CD4-positive, alpha-beta memory T cell (primary cell): ENCODE measurements at regions not wholly inside any gene's neighbourhood (a gene's known extent, or its start where the extent isn't known, plus 50 kb on each side); places are given as distances from the start of the nearest gene placed in this dataset.

Experiments
- CTCF ChIA-PET: fragments of 350-600 bp; sonication (Branson Sonifier 250); formaldehyde crosslinking; loops from one replicate; lab custom pipeline; 2021; ENCODE audit warnings: inconsistent platforms; ENCODE audit not compliant: partially characterized antibody; lab: Charles Lee
- POLR2A ChIA-PET: fragments of 350-600 bp; sonication (Branson Sonifier 250); formaldehyde crosslinking; loops from one replicate; lab custom pipeline; 2021; ENCODE audit not compliant: partially characterized antibody; lab: Charles Lee
- DNase-seq, 5 donors: peaks; one replicate each; pipeline versions ENCODE4 v3.0.0 to v3.0.0-alpha.2; 2020 to 2022; ENCODE audit warnings: mixed read lengths in 1 of 5
- H3K27ac ChIP-seq: one replicate; pipeline ENCODE4 v1.7.0; 2013; ENCODE audit warnings: low read depth, low read length
- H3K27me3 ChIP-seq: 2 replicates; pipeline ENCODE4 v1.7.0; 2013; ENCODE audit warnings: mild to moderate bottlenecking, low read length, moderate library complexity; ENCODE audit not compliant: insufficient read depth
- H3K36me3 ChIP-seq: 2 replicates; pipeline ENCODE4 v1.7.0; 2013; ENCODE audit warnings: mild to moderate bottlenecking, low read length, moderate library complexity; ENCODE audit not compliant: insufficient read depth
- H3K4me1 ChIP-seq: 2 replicates; pipeline ENCODE4 v1.7.0; 2013; ENCODE audit warnings: mild to moderate bottlenecking, low read length, moderate library complexity; ENCODE audit not compliant: insufficient read depth
- H3K4me3 ChIP-seq, 2 donors: one replicate each; pipeline ENCODE4 v1.7.0; 2013; ENCODE audit warnings: low read length in 2 of 2, mild to moderate bottlenecking in 1 of 2
- H3K9me3 ChIP-seq, 2 donors: one replicate each; pipeline ENCODE4 v1.7.0; 2013; ENCODE audit warnings: low read length in 2 of 2, control low read depth in 1 of 2; ENCODE audit not compliant: control insufficient read depth in 1 of 2
- H3K27ac Mint-ChIP-seq, 7 donors: one replicate each; pipeline ENCODE4 v1.8.0; 2020 to 2021; ENCODE audit warnings: mixed read lengths in 7 of 7, mild to moderate bottlenecking in 6 of 7, inconsistent platforms in 3 of 7, moderate library complexity in 3 of 7
- H3K27me3 Mint-ChIP-seq, 2 donors: one replicate each; pipeline ENCODE4 v1.8.0; 2020 to 2021; ENCODE audit warnings: mixed read lengths in 2 of 2
- H3K36me3 Mint-ChIP-seq, 2 donors: one replicate each; pipeline ENCODE4 v1.8.0; 2020 to 2021; ENCODE audit warnings: mixed read lengths in 2 of 2, inconsistent platforms in 1 of 2, mild to moderate bottlenecking in 1 of 2
- H3K4me1 Mint-ChIP-seq, 4 donors: one replicate each; pipeline ENCODE4 v1.8.0; 2020 to 2021; ENCODE audit warnings: mixed read lengths in 4 of 4, mild to moderate bottlenecking in 1 of 4
- H3K4me3 Mint-ChIP-seq, 8 donors: one replicate each; pipeline ENCODE4 v1.8.0; 2020 to 2021; ENCODE audit warnings: mixed read lengths in 8 of 8, mild to moderate bottlenecking in 7 of 8, moderate library complexity in 6 of 8, inconsistent platforms in 3 of 8
- H3K9me3 Mint-ChIP-seq, 8 donors: one replicate each; pipeline ENCODE4 v1.8.0; 2020 to 2021; ENCODE audit warnings: mixed read lengths in 8 of 8, mild to moderate bottlenecking in 5 of 8, inconsistent platforms in 3 of 8, moderate library complexity in 1 of 8
- intact Hi-C: fragments of 100-400 bp; cut with micrococcal nuclease; formaldehyde crosslinking; loops from one replicate; pipeline ENCODE4 v1.15.1; 2023

DNA sequence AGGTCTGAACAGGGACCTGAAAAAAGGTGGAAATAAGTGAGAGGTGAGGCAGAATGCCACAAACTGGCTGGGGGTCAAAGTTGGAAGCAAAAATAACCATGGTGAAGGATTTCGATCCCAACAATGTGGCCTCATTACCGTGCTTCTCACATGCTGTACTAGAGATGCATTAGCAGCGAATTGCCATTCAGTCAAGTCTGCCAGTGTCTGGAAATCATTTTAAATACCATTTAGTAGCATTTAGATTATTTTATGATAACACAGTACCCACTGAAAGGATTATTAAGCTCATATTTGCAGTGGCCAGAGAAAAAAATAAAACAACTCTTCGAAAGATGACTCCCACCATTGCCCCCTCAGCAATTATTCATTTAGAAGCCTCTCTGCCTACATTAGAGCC is 294.6 kb upstream of the SLC24A2 start:
- H3K4me3 Mint-ChIP-seq, result no peak overlapping the region
- no peaks in the 10 kb centered on the region for H3K4me1 Mint-ChIP-seq
- H3K27me3 ChIP-seq, result no peaks in the 10 kb centered on the region
- CTCF ChIA-PET, result no interaction called here
- H3K36me3 ChIP-seq, result no peaks in the 10 kb centered on the region
- H3K9me3 ChIP-seq, result no peaks in the 10 kb centered on the region
- intact Hi-C loops, result no loop called here
- H3K36me3 Mint-ChIP-seq, result no peaks in the 10 kb centered on the region
- no peak for DNase-seq
- POLR2A ChIA-PET, result no interaction called here
- no peak overlapping the region for H3K27ac Mint-ChIP-seq
- no peak overlapping the region for H3K27ac ChIP-seq
- H3K4me3 ChIP-seq, result no peak overlapping the region
- H3K4me1 ChIP-seq, result no peaks in the 10 kb centered on the region
- H3K27me3 Mint-ChIP-seq, result peaks cover 2 to 4% of the 10 kb centered on the region in 2 donors
- peaks cover 0 to 5% (median 0%) of the 10 kb centered on the region in 8 donors for H3K9me3 Mint-ChIP-seq

DNA sequence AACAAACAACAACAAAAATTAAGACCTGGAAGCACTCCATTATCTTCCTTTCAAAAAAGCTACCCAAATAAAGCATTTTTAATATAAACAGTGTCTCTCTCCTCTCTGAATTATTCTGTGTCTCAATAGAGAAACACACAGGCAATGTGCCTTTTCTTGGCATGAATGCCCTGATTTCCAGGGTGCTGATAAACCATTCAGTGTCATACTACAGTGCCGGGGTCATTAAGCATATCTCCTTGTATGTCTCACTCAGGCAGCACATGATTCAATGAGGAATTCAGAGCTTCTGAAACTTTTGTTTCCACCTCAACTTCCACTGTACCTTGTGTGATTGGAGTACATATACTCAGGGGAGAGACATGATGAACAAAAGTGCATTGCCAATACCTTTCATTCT is 294.0 kb upstream of the SLC24A2 start:
- POLR2A ChIA-PET, result no interaction called here

DNA sequence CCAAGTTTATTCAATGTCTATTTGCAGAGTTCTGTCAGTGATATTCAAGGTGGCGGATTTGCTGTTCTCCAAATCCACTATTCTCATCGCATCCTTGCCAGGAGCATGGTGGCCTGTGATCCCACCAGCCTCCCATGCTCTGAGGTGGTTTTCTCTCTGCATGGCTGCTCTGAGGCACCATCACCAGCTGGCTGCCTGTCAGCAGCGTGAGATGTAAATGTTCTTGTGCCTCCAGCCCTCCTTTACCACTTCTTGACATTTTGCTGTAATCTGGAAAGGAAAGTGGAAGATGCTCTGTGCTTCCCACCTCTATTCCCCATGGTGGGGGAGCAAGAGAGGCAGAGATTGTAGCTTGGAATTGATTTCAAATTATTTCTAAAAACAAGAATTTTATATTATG is 293.6 kb upstream of the SLC24A2 start:
- CTCF ChIA-PET, result no interaction called here
- H3K27me3 ChIP-seq, result no peaks in the 10 kb centered on the region

More for the DNA sequence above, 294.0 kb upstream of the SLC24A2 start:
- Mint-ChIP-seq H3K27ac (no peak overlapping the region), H3K4me1 (no peaks in the 10 kb centered on the region), H3K9me3 (peaks cover 0 to 5% (median 0%) of the 10 kb centered on the region in 8 donors), H3K27me3 (peaks cover 2 to 4% of the 10 kb centered on the region in 2 donors), H3K36me3 (no peaks in the 10 kb centered on the region), H3K4me3 (no peak overlapping the region)
- Histone ChIP-seq H3K9me3 (no peaks in the 10 kb centered on the region), H3K27me3 (no peaks in the 10 kb centered on the region), H3K4me3 (no peak overlapping the region), H3K36me3 (no peaks in the 10 kb centered on the region), H3K4me1 (no peaks in the 10 kb centered on the region), H3K27ac (no peak overlapping the region)
- intact Hi-C loops, result no loop called here
- CTCF ChIA-PET, result no interaction called here
- DNase-seq, result no peak

DNA sequence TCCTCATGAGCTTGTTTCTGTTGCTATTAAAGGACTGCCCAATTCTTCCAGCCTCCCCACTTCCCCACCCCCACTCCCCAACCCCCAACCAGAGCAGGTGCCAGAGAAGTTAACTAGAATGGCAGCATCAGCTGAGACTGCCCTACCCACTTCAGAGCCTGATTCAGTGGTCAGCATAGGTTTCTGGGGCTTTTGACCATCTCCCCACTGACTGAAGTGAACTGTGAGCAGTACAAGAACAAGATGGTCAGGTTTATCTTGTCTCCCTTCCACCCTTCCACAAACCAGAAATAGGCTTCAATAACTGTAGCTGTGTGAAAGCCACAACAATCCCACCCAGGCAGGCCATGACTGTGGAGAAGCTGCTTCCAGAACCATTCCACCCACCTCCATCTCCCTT is 289.4 kb upstream of the SLC24A2 start:
- no peaks in the 10 kb centered on the region for H3K36me3 ChIP-seq
- DNase-seq, result no peak
- no peak overlapping the region for H3K27ac ChIP-seq
- Mint-ChIP-seq H3K27me3 (peaks cover 0 to 1% of the 10 kb centered on the region in 2 donors), H3K4me1 (no peaks in the 10 kb centered on the region), H3K9me3 (peaks cover 0 to 5% (median 0%) of the 10 kb centered on the region in 8 donors), H3K36me3 (no peaks in the 10 kb centered on the region), H3K4me3 (no peak overlapping the region), H3K27ac (no peak overlapping the region)
- no peaks in the 10 kb centered on the region for H3K4me1 ChIP-seq
- no peaks in the 10 kb centered on the region for H3K9me3 ChIP-seq
- ChIA-PET CTCF (no interaction called here), POLR2A (no interaction called here)
- no peak overlapping the region for H3K4me3 ChIP-seq
- no peaks in the 10 kb centered on the region for H3K27me3 ChIP-seq
- intact Hi-C loops, result no loop called here

More for the DNA sequence above, 293.6 kb upstream of the SLC24A2 start:
- intact Hi-C loops, result no loop called here
- Histone ChIP-seq H3K36me3 (no peaks in the 10 kb centered on the region), H3K9me3 (no peaks in the 10 kb centered on the region), H3K4me1 (no peaks in the 10 kb centered on the region), H3K27ac (no peak overlapping the region), H3K4me3 (no peak overlapping the region)
- no peak for DNase-seq
- Mint-ChIP-seq H3K36me3 (no peaks in the 10 kb centered on the region), H3K4me3 (no peak overlapping the region), H3K27me3 (peaks cover 0 to 1% of the 10 kb centered on the region in 2 donors), H3K27ac (no peak overlapping the region), H3K4me1 (no peaks in the 10 kb centered on the region), H3K9me3 (peaks cover 0 to 3% (median 0%) of the 10 kb centered on the region in 8 donors)
- POLR2A ChIA-PET, result no interaction called here

DNA sequence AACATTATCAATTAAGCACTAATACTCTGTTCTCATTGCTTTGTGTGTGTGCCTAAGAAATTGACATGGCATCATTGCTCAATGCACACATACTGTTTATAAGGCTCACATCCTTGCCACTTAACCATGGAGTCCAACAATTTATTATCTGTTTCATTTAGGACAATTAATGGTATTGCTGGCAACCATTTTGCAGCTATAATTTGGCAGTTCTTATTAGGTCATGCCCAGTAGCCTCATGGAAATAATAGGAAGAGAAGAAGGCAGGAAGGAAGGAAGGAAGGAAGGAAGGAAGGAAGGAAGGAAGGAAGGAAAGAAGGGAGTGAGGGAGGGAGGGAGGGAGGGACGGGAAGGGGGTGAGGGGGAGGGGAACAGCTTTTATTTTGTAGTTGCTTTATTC is 285.5 kb upstream of the SLC24A2 start:
- Histone ChIP-seq H3K27ac (no peak overlapping the region), H3K27me3 (no peaks in the 10 kb centered on the region), H3K36me3 (no peaks in the 10 kb centered on the region), H3K4me1 (no peaks in the 10 kb centered on the region), H3K4me3 (no peak overlapping the region), H3K9me3 (no peaks in the 10 kb centered on the region)
- intact Hi-C loops, result no loop called here
- peaks cover 1% of the 10 kb centered on the region in 2 donors for H3K27me3 Mint-ChIP-seq
- no peak overlapping the region for H3K27ac Mint-ChIP-seq
- H3K36me3 Mint-ChIP-seq, result no peaks in the 10 kb centered on the region
- no peak for DNase-seq
- ChIA-PET CTCF (no interaction called here), POLR2A (no interaction called here)
- H3K4me1 Mint-ChIP-seq, result no peaks in the 10 kb centered on the region
- H3K4me3 Mint-ChIP-seq, result no peak overlapping the region
- peaks cover 0 to 2% (median 0%) of the 10 kb centered on the region in 8 donors for H3K9me3 Mint-ChIP-seq

DNA sequence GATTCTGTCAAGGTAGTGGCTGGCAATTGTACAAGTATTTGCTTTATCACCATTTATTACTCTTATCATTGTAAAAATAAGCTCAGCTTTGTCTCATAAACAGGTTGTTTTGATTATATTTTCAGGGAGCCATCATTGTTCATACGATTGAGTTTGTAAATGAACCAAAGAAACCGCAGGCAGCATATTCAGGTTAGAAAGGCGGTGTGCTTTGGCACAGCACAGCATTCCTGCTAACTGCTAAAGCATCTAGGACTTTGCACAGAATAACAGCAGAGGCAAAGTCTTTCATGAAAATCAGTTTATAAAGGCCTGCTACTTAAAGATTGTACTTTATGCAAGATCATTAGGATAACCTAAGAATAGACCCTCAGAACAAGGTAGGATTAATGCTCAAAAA is 281.5 kb upstream of the SLC24A2 start:
- Mint-ChIP-seq H3K4me3 (no peak overlapping the region), H3K27me3 (peaks cover 0 to 1% of the 10 kb centered on the region in 2 donors), H3K9me3 (peaks cover 0 to 2% (median 0%) of the 10 kb centered on the region in 8 donors), H3K4me1 (peaks cover 2 to 9% (median 6%) of the 10 kb centered on the region in 4 donors), H3K36me3 (no peaks in the 10 kb centered on the region), H3K27ac (no peak overlapping the region)
- Histone ChIP-seq H3K27me3 (no peaks in the 10 kb centered on the region), H3K4me3 (no peak overlapping the region), H3K4me1 (peaks cover 8% of the 10 kb centered on the region), H3K9me3 (no peaks in the 10 kb centered on the region), H3K27ac (no peak overlapping the region), H3K36me3 (no peaks in the 10 kb centered on the region)
- DNase-seq, result no peak
- intact Hi-C loops, result no loop called here
- ChIA-PET POLR2A (no interaction called here), CTCF (no interaction called here)

DNA sequence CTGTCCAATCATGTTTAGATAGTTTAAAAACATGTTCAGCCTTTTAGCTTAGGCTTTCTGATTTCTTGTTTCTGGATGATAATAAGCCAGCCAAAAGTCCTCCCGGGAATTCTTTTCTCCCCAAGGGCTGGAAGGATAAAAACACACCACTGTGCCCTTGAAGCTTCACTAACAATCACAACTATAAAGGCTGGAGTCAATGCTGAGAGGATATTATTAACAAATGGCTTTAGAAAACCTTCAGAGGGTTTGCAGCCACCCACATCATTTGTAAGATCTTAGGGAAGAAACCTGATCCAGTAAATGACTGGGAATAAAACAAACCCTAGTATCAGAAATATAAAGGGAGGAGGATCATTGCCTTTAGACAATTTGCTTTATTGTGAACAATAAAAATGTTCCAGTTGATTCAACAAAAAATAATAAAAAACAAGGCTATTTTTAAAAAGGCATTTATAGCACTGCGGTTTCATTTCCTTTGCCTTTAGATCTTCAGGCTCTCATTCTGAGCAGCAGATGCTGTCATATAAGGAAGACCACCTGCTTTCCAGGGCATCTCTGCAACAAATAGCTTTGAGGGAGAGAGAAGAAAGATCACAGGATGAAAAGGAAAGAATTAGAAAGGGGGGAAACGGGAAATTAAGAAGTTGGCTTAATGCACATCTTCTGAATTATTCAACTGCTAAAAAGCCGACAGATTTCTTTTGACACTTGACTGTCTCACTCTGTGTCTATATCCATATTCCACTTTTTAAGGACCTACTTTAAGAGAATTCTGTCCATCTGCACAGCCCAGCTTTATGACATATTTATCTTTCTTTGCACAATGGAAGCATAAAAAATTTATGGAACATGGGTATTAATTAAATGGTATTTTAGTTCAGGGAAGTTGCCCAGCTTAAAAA is 277.2 kb upstream of the SLC24A2 start:
- ChIA-PET CTCF (interaction anchor here (1.3 kb wide), 1 partner anchor 10 kb away, joined by 3 read pairs; no protein-coding TSS in a partner anchor), POLR2A (no interaction called here)
- no peaks in the 10 kb centered on the region for H3K36me3 ChIP-seq
- Mint-ChIP-seq H3K4me1 (peaks cover 2 to 9% (median 6%) of the 10 kb centered on the region in 4 donors), H3K27me3 (no peaks in the 10 kb centered on the region), H3K27ac (no peak overlapping the region), H3K9me3 (no peaks in the 10 kb centered on the region), H3K4me3 (peak overlapping the region in 1 of 8 donors; percentile 35), H3K36me3 (no peaks in the 10 kb centered on the region)
- no peak for DNase-seq
- intact Hi-C loops, result no loop called here
- no peaks in the 10 kb centered on the region for H3K27me3 ChIP-seq
- H3K27ac ChIP-seq, result no peak overlapping the region
- H3K4me3 ChIP-seq, result no peak overlapping the region
- no peaks in the 10 kb centered on the region for H3K9me3 ChIP-seq
- H3K4me1 ChIP-seq, result peaks cover 8% of the 10 kb centered on the region
